B cell (primary cell): ENCODE measurements at regions not wholly inside any gene's neighbourhood (a gene's known extent, or its start where the extent isn't known, plus 50 kb on each side); places are given as distances from the start of the nearest gene placed in this dataset.

Experiments
- ATAC-seq: fragments of 200-7000 bp; cut with Tn5 transposase; one replicate; pipeline ENCODE4 v1.10.0; 2021; ENCODE audit warnings: low read depth, mild to moderate bottlenecking, moderate number of reproducible peaks, moderate library complexity
- CTCF ChIA-PET: fragments of 350-600 bp; sonication (Branson Sonifier 250); formaldehyde crosslinking; loops from one replicate; lab custom pipeline; 2021; ENCODE audit warnings: antibody characterized with exemption, inconsistent platforms; lab: Charles Lee
- POLR2A ChIA-PET: fragments of 350-600 bp; sonication (Branson Sonifier 250); formaldehyde crosslinking; loops from one replicate; lab custom pipeline; 2021; ENCODE audit warnings: antibody characterized with exemption; lab: Charles Lee
- DNase-seq: peaks from one replicate; pipeline ENCODE4 v3.0.0; 2013
- H2AFZ ChIP-seq: 2 replicates; pipeline ENCODE4 v1.6.1; 2012; ENCODE audit warnings: mild to moderate bottlenecking, low read depth, low read length; ENCODE audit not compliant: insufficient read depth, poor library complexity, severe bottlenecking
- H3K27ac ChIP-seq, 2 donors: 1 replicate in 1 of 2; 2 replicates in 1 of 2; pipeline ENCODE4 v1.5.1; 2012 to 2013; ENCODE audit warnings: low read length in 2 of 2, mild to moderate bottlenecking in 2 of 2, moderate library complexity in 1 of 2
- H3K27me3 ChIP-seq, 4 experiments: fragments of 200-600 bp in 1 of 4; sonication (generic) in 1 of 4; replicated peaks in 1 of 4; 1 replicate in 2 of 4; 2 replicates in 2 of 4; pipeline versions ENCODE4 v1.6.1 to v1.7.0; 2013 to 2016; ENCODE audit warnings: low read length in 3 of 4, mild to moderate bottlenecking in 2 of 4, mixed read lengths in 1 of 4, moderate library complexity in 1 of 4; ENCODE audit not compliant: insufficient read depth in 4 of 4, control insufficient read depth in 3 of 4; ENCODE audit errors: control extremely low read depth in 1 of 4
- H3K36me3 ChIP-seq, 2 experiments: replicated peaks in 1 of 2; 1 replicate in 1 of 2; 2 replicates in 1 of 2; pipeline versions ENCODE4 v1.6.1 to v1.7.1; 2013; ENCODE audit warnings: low read length in 1 of 2; ENCODE audit not compliant: insufficient read depth in 2 of 2, control insufficient read depth in 1 of 2; ENCODE audit errors: control extremely low read depth in 1 of 2, extremely low read depth in 1 of 2
- H3K4me1 ChIP-seq, 2 donors: fragments of 200-600 bp in 1 of 2; sonication (generic) in 1 of 2; 1 replicate in 1 of 2; 2 replicates in 1 of 2; pipeline versions ENCODE4 v1.5.1 to v1.6.1; 2013 to 2017; ENCODE audit warnings: low read length in 2 of 2; ENCODE audit not compliant: control insufficient read depth in 2 of 2, insufficient read depth in 2 of 2
- H3K4me2 ChIP-seq: replicated peaks from 2 replicates; pipeline ENCODE3; 2012; ENCODE audit warnings: mild to moderate bottlenecking, low read depth, low read length; ENCODE audit not compliant: poor library complexity, severe bottlenecking
- H3K4me3 ChIP-seq, 5 experiments: fragments of 200-600 bp in 1 of 5; sonication (generic) in 1 of 5; 1 replicate in 3 of 5; 2 replicates in 2 of 5; pipeline versions ENCODE4 v1.5.1 to v1.7.0; 2011 to 2016; ENCODE audit warnings: low read length in 4 of 5, mild to moderate bottlenecking in 4 of 5, low read depth in 2 of 5, control low read depth in 1 of 5, moderate library complexity in 1 of 5; ENCODE audit not compliant: insufficient read depth in 1 of 5; ENCODE audit errors: control extremely low read depth in 1 of 5, extremely low read depth in 1 of 5
- H3K79me2 ChIP-seq: fragments of 200-600 bp; sonication (generic); one replicate; pipeline ENCODE4 v1.6.0; 2016; ENCODE audit warnings: low read length; ENCODE audit not compliant: control insufficient read depth, insufficient read depth
- H3K9ac ChIP-seq: fragments of 200-600 bp; sonication (generic); 2 replicates; pipeline ENCODE4 v1.6.1; 2017; ENCODE audit warnings: mild to moderate bottlenecking, low read length, moderate library complexity
- H3K9me3 ChIP-seq, 3 donors: one replicate each; pipeline versions ENCODE4 v1.6.1 to v1.7.1; 2013; ENCODE audit warnings: low read length in 2 of 3; ENCODE audit not compliant: control insufficient read depth in 2 of 3, insufficient read depth in 1 of 3; ENCODE audit errors: control extremely low read depth in 1 of 3
- H4K20me1 ChIP-seq: 2 replicates; pipeline ENCODE4 v1.6.0; 2012; ENCODE audit warnings: mild to moderate bottlenecking, low read length; ENCODE audit not compliant: insufficient read depth, control insufficient read depth, poor library complexity, severe bottlenecking
- H3K27ac Mint-ChIP-seq: one replicate; pipeline ENCODE4 v1.8.0; 2021; ENCODE audit warnings: mixed read lengths
- H3K27me3 Mint-ChIP-seq: one replicate; pipeline ENCODE4 v1.8.0; 2021; ENCODE audit warnings: mixed read lengths
- H3K4me1 Mint-ChIP-seq: one replicate; pipeline ENCODE4 v1.8.0; 2021; ENCODE audit warnings: mixed read lengths
- H3K4me3 Mint-ChIP-seq: one replicate; pipeline ENCODE4 v1.8.0; 2021; ENCODE audit warnings: mixed read lengths
- H3K9me3 Mint-ChIP-seq: one replicate; pipeline ENCODE4 v1.8.0; 2022; ENCODE audit warnings: mixed read lengths; ENCODE audit not compliant: insufficient read depth
- EZH2 ChIP-seq: IDR thresholded peaks from 2 replicates; pipeline ENCODE4 v1.6.1; 2012; ENCODE audit warnings: borderline replicate concordance, low read depth, mild to moderate bottlenecking, moderate library complexity, low read length; ENCODE audit not compliant: insufficient read depth, poor library complexity, severe bottlenecking
- WGBS: methylation state at CpG from one replicate; pipeline ENCODE4 v1.1.5; 2013; ENCODE audit warnings: missing lambda C conversion rate; ENCODE audit not compliant: insufficient coverage; 5-methylcytosine and 5-hydroxymethylcytosine counted together
- intact Hi-C: fragments of 100-400 bp; cut with micrococcal nuclease; formaldehyde crosslinking; loops from one replicate; pipeline ENCODE4 v1.10.0; 2022
- TF ChIP-seq, protein P1 (sequence below): fragments of 200-600 bp; IDR thresholded peaks from one replicate; pipeline ENCODE4 v1.8.0; 2022; ENCODE audit warnings: antibody characterized with exemption, mild to moderate bottlenecking

- ATAC-seq: no peak
- Histone ChIP-seq H3K27me3 (no peaks in the 10 kb centered on the region), H3K27ac (no peak overlapping the region), H4K20me1 (no peaks in the 10 kb centered on the region), H3K9ac (no peak overlapping the region), H3K4me2 (no peak overlapping the region), H3K79me2 (no peaks in the 10 kb centered on the region), H3K9me3 (peaks cover 0 to 6% (median 0%) of the 10 kb centered on the region in 3 donors), H3K4me3 (no peak overlapping the region), H3K36me3 (no peaks in the 10 kb centered on the region), H2AFZ (no peak overlapping the region), H3K4me1 (no peaks in the 10 kb centered on the region)
- ChIA-PET POLR2A (no interaction called here), CTCF (no interaction called here)
- no peaks in the 10 kb centered on the region for H3K9me3 Mint-ChIP-seq
- no peak overlapping the region for H3K4me3 Mint-ChIP-seq
- intact Hi-C loops: no loop called here
- TF ChIP-seq, protein P1, sequence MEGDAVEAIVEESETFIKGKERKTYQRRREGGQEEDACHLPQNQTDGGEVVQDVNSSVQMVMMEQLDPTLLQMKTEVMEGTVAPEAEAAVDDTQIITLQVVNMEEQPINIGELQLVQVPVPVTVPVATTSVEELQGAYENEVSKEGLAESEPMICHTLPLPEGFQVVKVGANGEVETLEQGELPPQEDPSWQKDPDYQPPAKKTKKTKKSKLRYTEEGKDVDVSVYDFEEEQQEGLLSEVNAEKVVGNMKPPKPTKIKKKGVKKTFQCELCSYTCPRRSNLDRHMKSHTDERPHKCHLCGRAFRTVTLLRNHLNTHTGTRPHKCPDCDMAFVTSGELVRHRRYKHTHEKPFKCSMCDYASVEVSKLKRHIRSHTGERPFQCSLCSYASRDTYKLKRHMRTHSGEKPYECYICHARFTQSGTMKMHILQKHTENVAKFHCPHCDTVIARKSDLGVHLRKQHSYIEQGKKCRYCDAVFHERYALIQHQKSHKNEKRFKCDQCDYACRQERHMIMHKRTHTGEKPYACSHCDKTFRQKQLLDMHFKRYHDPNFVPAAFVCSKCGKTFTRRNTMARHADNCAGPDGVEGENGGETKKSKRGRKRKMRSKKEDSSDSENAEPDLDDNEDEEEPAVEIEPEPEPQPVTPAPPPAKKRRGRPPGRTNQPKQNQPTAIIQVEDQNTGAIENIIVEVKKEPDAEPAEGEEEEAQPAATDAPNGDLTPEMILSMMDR: no peak
- no peak for DNase-seq
- no peaks in the 10 kb centered on the region for H3K4me1 Mint-ChIP-seq
- H3K27ac Mint-ChIP-seq: no peak overlapping the region
- no peaks in the 10 kb centered on the region for H3K27me3 Mint-ChIP-seq
- 84% methylated on average over 7 of the region's 12 CpGs for WGBS
These were observed 1928.4 kb downstream of the STIM2 start for GRCh38 chr4:28788929-28789490.

- H3K36me3 ChIP-seq: no peaks in the 10 kb centered on the region
- Mint-ChIP-seq H3K27ac (no peak overlapping the region), H3K4me3 (no peak overlapping the region), H3K4me1 (no peaks in the 10 kb centered on the region), H3K27me3 (no peaks in the 10 kb centered on the region), H3K9me3 (peaks cover 2% of the 10 kb centered on the region)
- H2AFZ ChIP-seq: no peak overlapping the region
- no peaks in the 10 kb centered on the region for H3K27me3 ChIP-seq
- DNase-seq (no peak), ATAC-seq (no peak)
- POLR2A ChIA-PET: no interaction called here
- no CpG with 5 or more reads among the region's 4 CpGs for WGBS
- intact Hi-C loops: no loop called here
- H3K27ac ChIP-seq: no peak overlapping the region
- no peaks in the 10 kb centered on the region for H4K20me1 ChIP-seq
- H3K9me3 ChIP-seq: peaks cover 0 to 9% (median 0%) of the 10 kb centered on the region in 3 donors
- no peak overlapping the region for H3K9ac ChIP-seq
- no peak overlapping the region for H3K4me3 ChIP-seq
- H3K4me1 ChIP-seq: no peaks in the 10 kb centered on the region
- H3K4me2 ChIP-seq: no peak overlapping the region
- TF ChIP-seq, protein P1: no peak
- no peak for TF ChIP-seq EZH2
- no peaks in the 10 kb centered on the region for H3K79me2 ChIP-seq
- CTCF ChIA-PET: no interaction called here
These were observed 1927.1 kb upstream of the PCDH7 start for GRCh38 chr4:28792917-28793597.
